NCI-H2227 treated with DMSO at 0.1 percent for 48 hours (cell line): ENCODE measurements at regions not wholly inside any gene's neighbourhood (a gene's known extent, or its start where the extent isn't known, plus 50 kb on each side); places are given as distances from the start of the nearest gene placed in this dataset.

ENCODE experiments used
- DNase-seq: peaks from one replicate; lab custom pipeline; 2025; lab: John Stamatoyannopoulos, UW

- DNase-seq = no peak
Observed at GRCh38 chr22:48881326-48881980, 946.2 kb downstream of the BRD1 start.

- no peak for DNase-seq
Observed at GRCh38 chr22:48880749-48881148, 946.9 kb downstream of the BRD1 start.

DNA sequence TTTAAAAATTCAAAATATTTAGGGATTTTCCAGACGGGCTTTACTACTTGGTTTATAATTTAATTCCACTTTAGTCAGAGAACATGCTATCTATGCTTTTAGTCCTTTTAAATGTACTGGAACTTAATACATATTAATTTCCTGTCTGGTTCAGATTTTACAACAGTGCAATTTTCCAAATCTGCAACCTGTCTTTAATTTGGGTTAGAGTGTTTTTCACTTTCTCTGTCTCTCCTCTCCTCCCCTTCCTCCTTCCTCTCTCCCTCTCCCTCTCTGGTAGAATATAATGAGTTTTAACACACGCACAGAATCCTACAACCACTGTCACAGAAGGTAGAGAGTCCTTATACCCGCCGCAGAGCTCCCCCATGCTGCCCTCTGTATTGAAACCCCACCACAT, 950.7 kb downstream of the BRD1 start:
- no peak for DNase-seq

DNA sequence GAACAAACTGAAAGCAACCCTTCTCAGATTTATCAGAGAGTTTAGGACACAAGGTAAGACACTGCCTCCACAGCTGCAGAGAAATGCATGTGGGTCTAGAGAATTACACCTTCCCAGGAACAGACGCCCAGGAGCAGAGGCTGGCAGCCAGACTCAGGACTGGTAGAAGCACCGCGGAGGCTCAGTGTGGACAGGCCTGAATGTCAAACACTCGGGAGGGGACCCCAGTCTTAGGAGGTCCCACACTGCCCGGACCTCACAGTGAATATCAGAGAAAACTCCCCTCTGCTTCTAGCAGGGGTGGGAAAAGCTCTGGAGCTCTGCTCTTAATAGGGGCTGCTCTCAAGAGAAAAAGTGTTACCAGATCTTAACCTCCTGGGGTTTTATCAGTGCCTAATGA, 952.7 kb downstream of the BRD1 start:
- no peak for DNase-seq

DNA sequence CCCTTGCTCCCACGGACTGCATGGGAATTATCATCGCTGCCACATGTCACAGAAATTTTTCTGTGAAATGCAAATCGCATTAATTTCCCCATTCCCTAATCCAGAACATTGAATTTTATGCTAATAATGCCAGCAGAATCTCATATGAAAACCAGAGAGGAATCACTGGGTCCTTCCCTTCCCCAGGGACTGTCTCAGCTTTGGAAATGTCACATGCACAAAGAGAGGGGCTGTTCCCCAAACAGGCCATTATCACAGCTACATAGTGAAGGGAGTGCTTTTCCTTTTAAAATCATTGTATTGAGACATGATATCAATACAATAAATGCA, 954.5 kb downstream of the BRD1 start:
- no peak for DNase-seq

GRCh38 chr22:48872271-48873190, 955.1 kb downstream of the BRD1 start:
- DNase-seq = no peak

DNA sequence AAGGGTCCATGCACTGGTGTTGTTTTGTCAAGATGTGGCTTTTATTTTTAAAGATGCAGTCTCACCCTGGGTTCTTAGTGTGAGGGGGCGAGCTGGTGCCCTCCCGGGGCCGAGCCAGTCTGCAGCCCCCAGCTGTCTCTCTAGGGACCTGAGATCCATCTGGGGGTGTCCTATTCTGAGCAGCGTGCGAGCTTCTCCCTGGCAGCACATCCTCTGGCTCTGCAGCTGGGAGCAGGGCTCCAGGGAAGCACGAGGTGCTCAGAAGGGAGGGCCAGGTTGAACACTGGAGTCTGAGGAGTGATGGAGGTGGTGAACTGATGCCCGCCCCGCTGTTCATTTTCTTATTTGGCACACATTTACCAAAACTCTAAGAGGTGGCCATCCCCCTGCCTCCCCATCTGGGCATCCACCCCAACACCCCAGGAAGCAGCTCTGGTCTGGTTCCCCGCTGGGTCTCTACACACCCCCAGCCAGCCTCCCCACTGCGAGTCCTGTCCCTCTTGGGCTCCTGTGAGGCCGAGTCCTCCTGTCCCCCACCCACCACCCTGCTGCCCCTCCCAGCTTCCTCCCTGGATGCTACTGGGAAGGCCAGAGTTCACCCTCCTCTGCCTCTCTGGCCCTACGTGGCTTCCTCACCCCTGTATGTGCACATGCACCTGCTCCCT, 956.4 kb downstream of the BRD1 start:
- no peak for DNase-seq

- DNase-seq = no peak
Observed at GRCh38 chr22:48870436-48870835, 957.2 kb downstream of the BRD1 start.

DNA sequence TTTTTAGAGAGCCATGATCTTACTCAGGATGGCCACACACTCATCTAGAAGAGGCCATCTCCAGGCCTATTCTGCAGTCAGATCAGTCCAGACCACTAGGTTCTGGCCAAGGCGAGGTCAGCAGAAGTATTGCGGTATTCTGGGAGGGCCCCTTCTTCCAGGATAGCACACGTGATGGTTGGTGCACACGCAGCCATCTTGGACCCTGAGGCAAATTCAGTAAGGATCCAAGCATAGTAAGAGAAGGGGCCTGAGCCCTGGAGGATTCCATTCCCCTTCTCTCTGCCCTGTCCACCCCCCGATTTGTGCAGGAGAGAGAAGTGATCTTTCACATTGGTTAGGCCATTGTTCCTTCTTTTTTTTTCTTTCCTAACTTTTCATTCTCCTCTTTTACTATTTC, 957.9 kb downstream of the BRD1 start:
- no peak for DNase-seq

DNA sequence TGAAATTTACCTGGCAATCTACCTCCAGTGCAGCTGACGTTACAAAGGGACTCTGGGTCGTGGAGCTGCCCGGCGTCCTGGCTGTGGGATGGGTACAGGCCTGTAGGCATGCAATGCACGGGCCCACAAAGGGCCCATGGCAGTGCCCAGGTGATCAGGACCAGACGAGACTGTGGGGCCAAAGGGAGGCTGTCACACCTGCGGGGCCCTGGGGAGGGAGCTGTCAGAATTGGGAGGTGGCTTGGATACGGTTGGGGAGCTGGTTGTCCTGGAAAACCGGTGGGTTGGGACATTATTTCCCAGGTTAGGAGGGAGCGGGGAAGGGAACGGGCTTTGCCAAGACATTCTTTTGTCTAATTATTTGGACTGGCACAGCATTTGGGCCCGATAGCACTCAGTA, 958.5 kb downstream of the BRD1 start:
- DNase-seq = no peak

DNA sequence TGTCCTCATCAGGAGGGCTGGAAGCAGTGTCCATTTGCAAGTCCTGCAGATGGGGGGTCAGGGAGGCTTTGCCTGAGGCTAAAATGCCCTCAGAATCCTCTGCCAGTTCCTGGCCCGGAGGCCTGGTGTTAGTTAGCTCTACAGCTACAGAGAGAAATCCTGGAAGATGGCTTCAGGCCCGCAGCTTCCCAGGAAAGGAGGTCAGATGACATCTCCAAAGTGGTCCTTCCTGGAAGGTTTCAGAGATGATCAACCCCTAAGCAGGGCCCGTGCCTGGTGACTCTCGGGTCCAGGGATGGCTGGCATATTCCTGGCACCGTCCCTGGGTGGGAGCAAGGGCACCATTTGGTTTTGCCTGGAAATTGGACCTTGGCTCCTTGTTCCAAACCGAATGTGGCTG, 959.1 kb downstream of the BRD1 start:
- no peak for DNase-seq

GRCh38 chr22:48867891-48868290, 959.8 kb downstream of the BRD1 start:
- DNase-seq = no peak

- no peak for DNase-seq
Observed at GRCh38 chr22:48866906-48867681, 960.6 kb downstream of the BRD1 start.

DNA sequence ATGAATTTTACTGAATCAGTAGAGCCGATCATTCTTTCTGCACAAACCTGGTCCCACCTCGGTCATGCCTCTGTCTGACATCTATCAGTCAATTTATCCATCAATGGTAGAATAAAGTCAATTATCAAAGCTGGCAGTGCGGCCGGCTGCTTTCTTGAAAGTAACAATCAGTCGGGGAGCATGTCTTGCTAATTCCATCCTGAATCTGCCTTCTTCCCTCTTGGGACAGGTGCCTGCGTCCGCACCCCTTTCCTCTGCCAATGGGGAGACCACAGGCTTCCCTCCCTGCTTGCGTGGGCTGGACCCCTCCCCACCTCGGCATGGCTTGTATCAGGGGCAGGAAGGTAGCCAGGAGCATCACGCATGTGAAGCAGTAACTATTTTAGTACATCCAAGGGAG, 962.9 kb downstream of the BRD1 start:
- DNase-seq = no peak

DNA sequence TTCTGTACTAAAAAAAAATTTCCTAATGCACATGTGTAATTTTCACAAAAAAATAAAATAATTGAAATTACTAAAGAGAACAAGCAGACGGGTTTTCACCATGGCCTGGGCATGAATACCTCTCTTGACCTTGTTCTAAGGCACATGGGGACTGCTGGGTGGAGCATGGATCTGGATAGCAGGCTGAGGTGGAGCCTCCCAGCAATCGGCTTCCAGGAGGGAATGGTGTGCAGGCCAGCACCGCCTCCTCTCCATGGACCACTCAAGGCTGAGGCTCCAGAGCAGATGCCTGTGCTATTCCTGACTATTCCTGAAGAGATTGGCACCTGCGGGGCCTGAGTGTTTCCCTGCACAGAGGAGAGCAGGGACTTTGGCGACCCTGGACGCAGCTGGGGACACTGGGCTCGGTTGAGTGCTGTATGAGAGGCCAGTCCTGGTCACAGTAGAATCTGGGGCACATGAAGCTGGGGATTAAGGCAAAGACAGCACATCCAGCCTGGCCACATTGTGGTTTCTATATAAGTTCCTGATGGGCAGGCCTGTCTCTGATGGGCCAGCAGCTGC, 963.6 kb downstream of the BRD1 start:
- no peak for DNase-seq

DNA sequence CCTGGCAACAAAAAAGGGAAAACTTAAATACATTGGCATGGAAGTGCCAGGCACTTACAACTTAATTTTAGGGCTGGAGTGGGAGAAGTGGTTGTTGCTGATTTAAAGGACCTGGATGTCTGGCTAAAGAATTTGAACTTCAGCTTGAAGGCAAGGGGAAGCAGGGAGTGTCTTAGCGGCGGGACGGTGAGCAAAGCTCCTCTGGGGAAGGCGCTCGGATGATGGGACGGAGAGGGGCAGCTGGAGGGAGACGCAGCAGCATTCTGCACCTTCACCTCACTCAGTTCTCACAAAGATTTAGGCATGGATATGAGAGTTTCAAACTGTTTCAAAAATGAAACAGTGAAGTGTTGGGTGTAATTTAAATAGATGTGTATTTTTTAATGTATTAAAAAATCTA, 967.1 kb downstream of the BRD1 start:
- DNase-seq = no peak

- no peak for DNase-seq
Observed at GRCh38 chr22:48858856-48859255, 968.8 kb downstream of the BRD1 start.

GRCh38 chr22:48858121-48858520, 969.6 kb downstream of the BRD1 start:
- no peak for DNase-seq

DNA sequence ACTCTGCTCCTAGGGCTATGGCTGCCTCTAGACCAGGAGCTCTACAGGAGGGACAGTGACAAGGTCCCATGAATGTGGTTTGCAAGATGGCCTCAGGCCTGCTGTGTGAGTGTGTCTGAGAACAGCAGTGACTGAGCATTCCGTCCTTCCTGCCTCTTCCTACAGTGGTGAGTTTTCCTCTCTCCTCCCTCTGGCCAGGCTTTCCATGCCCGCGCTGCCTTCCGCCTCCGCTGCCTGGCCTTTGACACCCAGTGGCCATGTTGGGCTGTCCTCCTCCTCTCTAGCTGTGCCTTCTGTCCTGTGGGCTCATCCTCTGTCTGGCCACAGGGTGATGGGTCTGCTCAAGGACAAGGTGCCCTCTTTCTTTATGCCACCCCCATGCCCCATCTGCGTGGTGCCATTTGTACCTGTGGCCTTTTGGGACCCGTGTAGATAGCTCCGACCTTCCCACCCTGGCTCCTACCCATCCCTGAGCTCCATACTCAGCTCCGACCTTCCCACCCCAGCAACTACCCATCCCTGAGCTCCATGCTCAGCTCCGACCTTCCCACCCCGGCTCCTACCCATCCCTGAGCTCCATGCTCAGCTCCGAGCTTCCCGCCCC, 970.4 kb downstream of the BRD1 start:
- no peak for DNase-seq

DNA sequence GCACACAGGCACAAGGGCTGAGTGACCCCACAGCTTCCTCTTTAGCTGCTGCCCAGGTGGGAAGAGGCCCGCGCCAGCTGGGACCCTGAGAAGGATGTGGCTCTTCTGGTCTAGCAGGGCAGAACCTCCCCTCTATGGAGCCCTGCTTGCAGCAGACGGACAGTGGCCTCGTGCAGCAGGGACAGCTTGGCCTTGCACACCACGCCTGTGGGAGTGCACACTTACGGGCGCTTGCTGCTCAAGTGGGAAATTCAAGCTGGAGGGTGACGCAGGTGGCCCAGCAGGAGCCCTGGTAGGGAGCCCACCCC, 971.4 kb downstream of the BRD1 start:
- DNase-seq = no peak

DNA sequence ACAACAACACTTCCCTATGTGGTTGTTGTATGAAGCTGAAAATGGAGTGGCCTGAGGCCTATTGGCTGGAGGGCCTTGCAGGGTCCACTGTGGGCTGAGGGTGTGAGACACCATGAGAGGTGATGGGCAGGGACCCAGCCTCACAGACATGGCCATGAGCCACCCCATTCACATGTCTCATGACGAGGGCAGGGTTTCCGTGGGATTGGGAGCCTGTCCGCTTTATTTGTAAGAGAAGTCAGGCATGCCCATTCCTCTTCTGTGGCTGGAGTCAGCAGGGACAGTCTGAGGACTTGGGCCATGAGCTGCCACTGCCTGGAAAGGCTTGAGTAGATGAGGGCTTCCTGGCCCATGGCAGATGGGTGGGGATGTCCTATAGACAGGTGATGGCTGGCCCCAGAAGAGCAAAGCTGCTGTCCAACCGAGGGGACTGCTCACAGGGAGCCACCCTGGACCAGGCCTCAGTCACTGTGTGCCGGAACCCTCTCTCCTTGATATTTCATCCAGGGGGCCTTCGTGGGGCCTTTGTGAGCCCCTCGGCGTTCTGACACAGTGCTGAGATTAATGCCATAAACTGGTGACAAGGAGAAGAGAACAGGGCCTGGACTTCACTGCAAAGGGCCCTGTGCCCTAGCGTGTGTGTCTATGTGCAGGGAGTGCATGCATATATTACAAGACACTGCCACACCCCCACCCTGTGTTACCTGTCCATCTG, 971.9 kb downstream of the BRD1 start:
- DNase-seq = no peak
